K562 (cell line): ENCODE measurements at regions not wholly inside any gene's neighbourhood (a gene's known extent, or its start where the extent isn't known, plus 50 kb on each side); places are given as distances from the start of the nearest gene placed in this dataset.
A peak's percentile ranks its signal among the peaks of the same experiment; 100 is the strongest.

Source experiments
- ATAC-seq: fragments of 200-7000 bp; cut with Tn5 transposase; 3 replicates; pipeline ENCODE4 v1.9.1; 2020; ENCODE audit warnings: moderate library complexity
- BruUV-seq: library from RNA; stranded (reverse); fragments of 400-500 nt; replicated peaks from 2 replicates; lab custom pipeline; 2021; lab: Mats Ljungman, UMichigan
- CTCF ChIA-PET: fragments of 300-600 bp; formaldehyde crosslinking; extraction: SDS; loops from one replicate; lab custom pipeline; 2021; ENCODE audit warnings: low intra/inter-chr PET ratio; lab: Yijun Ruan, JAX
- POLR2A ChIA-PET: fragments of 300-600, 350-650 bp; sonication (Branson Sonifier 250); formaldehyde crosslinking; extraction: SDS; loops from one replicate; lab custom pipeline; 2021; ENCODE audit warnings: antibody characterized with exemption, inconsistent platforms; lab: Yijun Ruan, JAX
- DNase-seq, 4 experiments: peaks; one replicate each; pipeline versions ENCODE4 v3.0.0 to v3.0.0-alpha.2; 2011 to 2018; ENCODE audit warnings: low spot score in 3 of 4, mixed read lengths in 3 of 4; ENCODE audit errors: extremely low read depth in 1 of 4
- FAIRE-seq: peaks from 2 replicates; lab custom pipeline; 2011; peaks lifted over from hg19 to GRCh38; lab: Jason Lieb, UNC
- H2AFZ ChIP-seq: 2 replicates; pipeline ENCODE4 v1.6.0; 2011; ENCODE audit warnings: low read depth, low read length, control low read depth, inconsistent platforms
- H3K27ac ChIP-seq: fragments of 200-600 bp; 3 replicates; pipeline ENCODE4 v1.8.0; 2011; ENCODE audit warnings: low read depth, mild to moderate bottlenecking, control low read depth, inconsistent platforms, low read length, moderate library complexity, mixed read lengths; ENCODE audit errors: extremely low read depth
- H3K27me3 ChIP-seq, 2 experiments: fragments of 300-600 bp in 1 of 2; 2 replicates in 1 of 2; 3 replicates in 1 of 2; pipeline versions ENCODE4 v1.6.0 to v1.8.0; 2011; ENCODE audit warnings: inconsistent platforms in 2 of 2, low read length in 2 of 2, mild to moderate bottlenecking in 1 of 2, mixed read lengths in 1 of 2, moderate library complexity in 1 of 2; ENCODE audit not compliant: control insufficient read depth in 2 of 2, insufficient read depth in 2 of 2
- H3K36me3 ChIP-seq: fragments of 300-600 bp; 3 replicates; pipeline ENCODE4 v1.8.0; 2011; ENCODE audit warnings: mild to moderate bottlenecking, low read length, inconsistent platforms; ENCODE audit not compliant: control insufficient read depth, insufficient read depth
- H3K4me1 ChIP-seq, 2 experiments: fragments of 200-600 bp in 1 of 2; replicated peaks in 1 of 2; 2 replicates in 1 of 2; 3 replicates in 1 of 2; pipeline versions ENCODE4 v1.5.1 to v1.8.0; 2011; ENCODE audit warnings: inconsistent platforms in 2 of 2, low read length in 2 of 2, mild to moderate bottlenecking in 1 of 2, mixed read lengths in 1 of 2, moderate library complexity in 1 of 2; ENCODE audit not compliant: control insufficient read depth in 2 of 2, insufficient read depth in 2 of 2
- H3K4me2 ChIP-seq: 2 replicates; pipeline ENCODE4 v1.6.1; 2011; ENCODE audit warnings: low read length, control low read depth, inconsistent platforms, mixed read lengths; ENCODE audit not compliant: insufficient read depth
- H3K4me3 ChIP-seq: fragments of 200-600 bp; sonication (generic), shearing (Covaris generic); 2 replicates; pipeline ENCODE4 v1.5.1; 2016; ENCODE audit warnings: control low read depth, inconsistent platforms
- H3K79me2 ChIP-seq: fragments of 200-600 bp; 3 replicates; pipeline ENCODE4 v1.8.0; 2011; ENCODE audit warnings: low read length, inconsistent platforms; ENCODE audit not compliant: control insufficient read depth, insufficient read depth
- H3K9ac ChIP-seq, 2 experiments: 2 replicates each; pipeline versions ENCODE4 v1.6.0 to v1.6.1; 2011; ENCODE audit warnings: low read depth in 2 of 2, low read length in 2 of 2, control low read depth in 1 of 2, inconsistent platforms in 1 of 2, mild to moderate bottlenecking in 1 of 2, mixed read lengths in 1 of 2; ENCODE audit not compliant: insufficient read depth in 1 of 2
- H3K9me1 ChIP-seq: one replicate; pipeline ENCODE4 v1.6.0; 2011; ENCODE audit warnings: inconsistent platforms, mild to moderate bottlenecking, low read length, moderate library complexity; ENCODE audit not compliant: control insufficient read depth, insufficient read depth
- H3K9me3 ChIP-seq: replicated peaks from 2 replicates; pipeline ENCODE4 v1.5.1; 2011; ENCODE audit warnings: low read depth, low read length, inconsistent platforms; ENCODE audit not compliant: control insufficient read depth, insufficient read depth
- H4K20me1 ChIP-seq: replicated peaks from 2 replicates; pipeline ENCODE4 v1.6.1; 2011; ENCODE audit warnings: low read length, inconsistent platforms, mixed read lengths; ENCODE audit not compliant: control insufficient read depth, insufficient read depth
- CBX1 ChIP-seq: sonication (generic); IDR thresholded peaks from 2 replicates; pipeline ENCODE4 v1.6.1; 2016; ENCODE audit warnings: antibody characterized with exemption, low read depth, mild to moderate bottlenecking
- CBX8 ChIP-seq: fragments of 200-600 bp; sonication (generic); IDR thresholded peaks from 2 replicates; pipeline ENCODE4 v1.6.1; 2012; ENCODE audit warnings: borderline replicate concordance, mixed run types, low read depth, mild to moderate bottlenecking, moderate library complexity, mixed read lengths, low read length, control low read depth, inconsistent platforms; ENCODE audit not compliant: poor library complexity, severe bottlenecking; ENCODE audit errors: extremely low read depth
- DNMT1 ChIP-seq: fragments of 450-650 bp; IDR thresholded peaks from 2 replicates; pipeline ENCODE4 v1.6.1; 2016; ENCODE audit warnings: antibody characterized with exemption, mild to moderate bottlenecking
- EP300 ChIP-seq: IDR thresholded peaks from 2 replicates; pipeline ENCODE4 v1.6.1; 2012; ENCODE audit warnings: low read length, improper control_type of control experiment
- FOXJ2 ChIP-seq: fragments of 200-800 bp; sonication (Bioruptor generic); IDR thresholded peaks from 2 replicates; pipeline ENCODE4 v1.6.1; 2016; ENCODE audit warnings: missing genetic modification characterization, missing compliant biosample characterization
- HMGXB4 ChIP-seq: sonication (generic); formaldehyde crosslinking; IDR thresholded peaks from 2 replicates; pipeline ENCODE4 v1.8.1; 2023; ENCODE audit warnings: mild to moderate bottlenecking, missing genetic modification reagents
- NFIC ChIP-seq: fragments of 450-650 bp; IDR thresholded peaks from 2 replicates; pipeline ENCODE4 v1.6.1; 2017; ENCODE audit warnings: mild to moderate bottlenecking, inconsistent platforms
- POLR2B ChIP-seq: fragments of 450-650 bp; IDR thresholded peaks from 2 replicates; pipeline ENCODE4 v1.6.1; 2018; ENCODE audit warnings: low read depth; ENCODE audit not compliant: partially characterized antibody
- PPARD ChIP-seq: fragments of 250-450 bp; sonication (Bioruptor Pico); IDR thresholded peaks from 2 replicates; pipeline ENCODE4 v1.8.0; 2022; ENCODE audit warnings: inconsistent platforms, mild to moderate bottlenecking, moderate library complexity
- SOX6 ChIP-seq: fragments of 450-650 bp; IDR thresholded peaks from 2 replicates; pipeline ENCODE4 v1.6.1; 2014; ENCODE audit warnings: mild to moderate bottlenecking
- WHSC1 ChIP-seq: IDR thresholded peaks from one replicate; pipeline ENCODE4 v1.6.1; 2012; ENCODE audit warnings: low read length, control low read depth, inconsistent platforms
- ZEB2 ChIP-seq: fragments of 450-650 bp; IDR thresholded peaks from 2 replicates; pipeline ENCODE4 v1.6.1; 2016
- ZNF354B ChIP-seq: fragments of 250-450 bp; sonication (Bioruptor Pico); IDR thresholded peaks from 2 replicates; pipeline ENCODE4 v1.4.0; 2020
- ZNF668 ChIP-seq: fragments of 250-450 bp; sonication (Bioruptor Pico); IDR thresholded peaks from 2 replicates; pipeline ENCODE4 v1.8.0; 2022; ENCODE audit warnings: mild to moderate bottlenecking, inconsistent platforms
- in situ Hi-C: fragments of 300-500 bp; cut with MboI; formaldehyde crosslinking; loops from 4 replicates; pipeline ENCODE4 v1.15.0; 2018; ENCODE audit warnings: inconsistent platforms, mixed read lengths
- intact Hi-C: fragments of 100-400 bp; cut with micrococcal nuclease; formaldehyde crosslinking; loops from 2 replicates; pipeline ENCODE4 v1.14.2; 2022
- TF ChIP-seq, protein P1 (sequence below): sonication (generic); formaldehyde crosslinking; IDR thresholded peaks from 2 replicates; pipeline ENCODE4 v1.9.0; 2022; ENCODE audit warnings: mild to moderate bottlenecking, missing genetic modification reagents
- TF ChIP-seq, protein P2 (sequence below): fragments of 250-450 bp; sonication (Bioruptor Pico); IDR thresholded peaks from 2 replicates; pipeline ENCODE4 v1.5.0; 2022; ENCODE audit warnings: mild to moderate bottlenecking

DNA sequence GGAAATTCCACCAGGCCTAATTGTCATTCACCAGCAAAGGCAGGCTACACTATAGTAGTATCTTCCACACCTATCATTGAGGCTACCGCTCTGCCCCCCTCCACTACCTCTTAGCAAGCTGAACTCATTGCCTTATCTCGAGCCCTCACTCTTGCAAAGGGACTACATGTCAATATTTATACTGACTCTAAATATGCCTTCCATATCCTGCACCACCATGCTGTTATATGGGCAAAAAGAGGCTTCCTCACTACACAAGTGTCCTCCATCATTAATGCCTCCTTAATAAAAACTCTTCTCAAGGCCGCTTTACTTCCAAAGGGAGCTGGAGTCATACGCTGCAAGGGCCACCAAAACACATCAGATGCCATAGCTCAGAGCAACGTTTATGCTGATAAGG is 127.2 kb upstream of the TRIM24 start (continued):
- peak; percentile 58; the same call in 1 of the 2 replicates for TF ChIP-seq EP300
- peak; percentile 43; the same call in 1 of the 2 replicates for TF ChIP-seq ZEB2
- TF ChIP-seq CBX1, result peak; percentile 83; the same call in 1 of the 2 replicates

DNA sequence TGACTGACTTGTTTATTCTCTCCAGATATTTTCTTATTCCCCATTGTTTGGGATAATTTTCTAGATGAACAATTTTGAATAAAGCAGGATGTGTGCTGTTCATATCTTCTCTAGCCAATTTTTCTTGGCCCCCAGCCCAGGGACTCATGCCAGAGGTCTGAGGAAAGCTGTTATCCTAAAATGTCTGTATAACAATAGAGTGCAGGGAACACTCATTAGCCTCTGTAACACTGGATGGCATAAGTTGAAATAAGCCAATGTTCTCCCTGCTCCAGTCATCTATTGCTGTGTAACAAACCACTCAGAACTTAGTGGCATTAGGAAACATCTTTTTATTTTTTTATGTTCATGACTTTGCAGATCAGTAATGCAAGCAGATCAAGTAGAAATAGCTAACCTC is 121.7 kb upstream of the TRIM24 start:
- no peak for ATAC-seq
- in situ Hi-C loops, result no loop called here
- DNase-seq, result no peak
- H2AFZ ChIP-seq, result no peak overlapping the region
- no peak for FAIRE-seq
- no peaks in the 10 kb centered on the region for H3K36me3 ChIP-seq
- H3K27ac ChIP-seq, result no peak overlapping the region
- intact Hi-C loops, result no loop called here
- no TSS peak for BruUV-seq
- no peak overlapping the region for H3K9ac ChIP-seq
- CTCF ChIA-PET, result no interaction called here
- H3K79me2 ChIP-seq, result no peaks in the 10 kb centered on the region
- no peaks in the 10 kb centered on the region for H4K20me1 ChIP-seq
- no peak overlapping the region for H3K4me2 ChIP-seq
- H3K4me3 ChIP-seq, result no peak overlapping the region
- no peaks in the 10 kb centered on the region for H3K27me3 ChIP-seq
- H3K4me1 ChIP-seq, result no peaks in the 10 kb centered on the region
- H3K9me1 ChIP-seq, result no peaks in the 10 kb centered on the region
- peak; percentile 51; the same call in 1 of the 2 replicates for TF ChIP-seq NFIC
- no peak for TF ChIP-seq CBX8
- TF ChIP-seq FOXJ2 (tag), result peak; percentile 38; the same call in 1 of the 2 replicates
- no peak for TF ChIP-seq HMGXB4 (CRISPR knock-in tag)
- TF ChIP-seq, protein P1, sequence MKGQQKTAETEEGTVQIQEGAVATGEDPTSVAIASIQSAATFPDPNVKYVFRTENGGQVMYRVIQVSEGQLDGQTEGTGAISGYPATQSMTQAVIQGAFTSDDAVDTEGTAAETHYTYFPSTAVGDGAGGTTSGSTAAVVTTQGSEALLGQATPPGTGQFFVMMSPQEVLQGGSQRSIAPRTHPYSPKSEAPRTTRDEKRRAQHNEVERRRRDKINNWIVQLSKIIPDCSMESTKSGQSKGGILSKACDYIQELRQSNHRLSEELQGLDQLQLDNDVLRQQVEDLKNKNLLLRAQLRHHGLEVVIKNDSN (CRISPR knock-in tag), result no peak
- TF ChIP-seq SOX6, result peak; percentile 44; the same call in 1 of the 2 replicates
- TF ChIP-seq, protein P2, sequence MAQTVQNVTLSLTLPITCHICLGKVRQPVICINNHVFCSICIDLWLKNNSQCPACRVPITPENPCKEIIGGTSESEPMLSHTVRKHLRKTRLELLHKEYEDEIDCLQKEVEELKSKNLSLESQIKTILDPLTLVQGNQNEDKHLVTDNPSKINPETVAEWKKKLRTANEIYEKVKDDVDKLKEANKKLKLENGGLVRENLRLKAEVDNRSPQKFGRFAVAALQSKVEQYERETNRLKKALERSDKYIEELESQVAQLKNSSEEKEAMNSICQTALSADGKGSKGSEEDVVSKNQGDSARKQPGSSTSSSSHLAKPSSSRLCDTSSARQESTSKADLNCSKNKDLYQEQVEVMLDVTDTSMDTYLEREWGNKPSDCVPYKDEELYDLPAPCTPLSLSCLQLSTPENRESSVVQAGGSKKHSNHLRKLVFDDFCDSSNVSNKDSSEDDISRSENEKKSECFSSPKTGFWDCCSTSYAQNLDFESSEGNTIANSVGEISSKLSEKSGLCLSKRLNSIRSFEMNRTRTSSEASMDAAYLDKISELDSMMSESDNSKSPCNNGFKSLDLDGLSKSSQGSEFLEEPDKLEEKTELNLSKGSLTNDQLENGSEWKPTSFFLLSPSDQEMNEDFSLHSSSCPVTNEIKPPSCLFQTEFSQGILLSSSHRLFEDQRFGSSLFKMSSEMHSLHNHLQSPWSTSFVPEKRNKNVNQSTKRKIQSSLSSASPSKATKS (CRISPR knock-in tag), result no peak
- TF ChIP-seq ZNF668, result no peak
- TF ChIP-seq POLR2B, result no peak
- TF ChIP-seq WHSC1, result no peak
- TF ChIP-seq DNMT1, result no peak
- no peak for TF ChIP-seq ZNF354B (CRISPR knock-in tag)
- no peak for TF ChIP-seq PPARD (CRISPR knock-in tag)
- TF ChIP-seq, all 486 proteins: peak for 3
- POLR2A ChIA-PET, result no interaction called here
- H3K9me3 ChIP-seq, result peaks cover 28% of the 10 kb centered on the region
